Neuronal stem cell (in vitro differentiated cells): ENCODE measurements at regions not wholly inside any gene's neighbourhood (a gene's known extent, or its start where the extent isn't known, plus 50 kb on each side); places are given as distances from the start of the nearest gene placed in this dataset.

Experiments
- DNase-seq: peaks from one replicate; pipeline ENCODE4 v3.0.0-alpha.2; 2013; ENCODE audit warnings: low spot score
- H2AFZ ChIP-seq: one replicate; pipeline ENCODE4 v1.6.1; 2013; ENCODE audit warnings: mild to moderate bottlenecking, low read length, inconsistent platforms
- H2AK5ac ChIP-seq: 2 replicates; pipeline ENCODE4 v1.6.1; 2013; ENCODE audit warnings: low read depth, mild to moderate bottlenecking, inconsistent platforms, low read length, moderate library complexity, mixed read lengths
- H2BK120ac ChIP-seq: 2 replicates; pipeline ENCODE4 v1.6.1; 2013; ENCODE audit warnings: low read depth, mild to moderate bottlenecking, inconsistent platforms, low read length, moderate library complexity, mixed read lengths
- H2BK12ac ChIP-seq: one replicate; pipeline ENCODE4 v1.6.1; 2013; ENCODE audit warnings: low read length, inconsistent platforms
- H2BK15ac ChIP-seq: 2 replicates; pipeline ENCODE4 v1.6.1; 2013; ENCODE audit warnings: mild to moderate bottlenecking, low read length, inconsistent platforms, mixed read lengths
- H2BK5ac ChIP-seq: one replicate; pipeline ENCODE4 v1.6.1; 2013; ENCODE audit warnings: inconsistent platforms, mild to moderate bottlenecking, low read length, moderate library complexity
- H3K14ac ChIP-seq: one replicate; pipeline ENCODE4 v1.6.1; 2013; ENCODE audit warnings: low read length, inconsistent platforms
- H3K18ac ChIP-seq: 2 replicates; pipeline ENCODE4 v1.6.1; 2013; ENCODE audit warnings: low read length, inconsistent platforms
- H3K23ac ChIP-seq: 2 replicates; pipeline ENCODE4 v1.6.1; 2013; ENCODE audit warnings: low read depth, mild to moderate bottlenecking, mixed read lengths, low read length, inconsistent platforms; ENCODE audit not compliant: poor library complexity
- H3K27ac ChIP-seq: replicated peaks from 3 replicates; pipeline ENCODE4 v1.5.1; 2013; ENCODE audit warnings: low read length, inconsistent platforms
- H3K27me3 ChIP-seq, 3 experiments: 2 replicates each; pipeline ENCODE4 v1.6.1; 2013; ENCODE audit warnings: low read length in 3 of 3, mild to moderate bottlenecking in 2 of 3, inconsistent platforms in 1 of 3, low read depth in 1 of 3, mixed read lengths in 1 of 3, moderate library complexity in 1 of 3; ENCODE audit not compliant: control insufficient read depth in 3 of 3, insufficient read depth in 3 of 3
- H3K36me3 ChIP-seq, 2 donors: replicated peaks in 1 of 2; 2 replicates each; pipeline ENCODE4 v1.6.1; 2013; ENCODE audit warnings: low read length in 2 of 2; ENCODE audit not compliant: control insufficient read depth in 2 of 2, insufficient read depth in 2 of 2
- H3K4ac ChIP-seq: 2 replicates; pipeline ENCODE4 v1.6.1; 2013; ENCODE audit warnings: inconsistent platforms, mild to moderate bottlenecking, low read length, moderate library complexity
- H3K4me1 ChIP-seq, 2 donors: 1 replicate in 1 of 2; 2 replicates in 1 of 2; pipeline ENCODE4 v1.6.1; 2013; ENCODE audit warnings: low read length in 2 of 2, low read depth in 1 of 2; ENCODE audit not compliant: control insufficient read depth in 2 of 2, insufficient read depth in 1 of 2
- H3K4me2 ChIP-seq: one replicate; pipeline ENCODE4 v1.6.1; 2013; ENCODE audit warnings: mild to moderate bottlenecking, low read length, inconsistent platforms; ENCODE audit not compliant: insufficient read depth, poor library complexity, severe bottlenecking
- H3K4me3 ChIP-seq, 2 donors: 2 replicates each; pipeline ENCODE4 v1.5.1; 2013; ENCODE audit warnings: low read length in 2 of 2, mild to moderate bottlenecking in 2 of 2, inconsistent platforms in 1 of 2, moderate library complexity in 1 of 2
- H3K79me1 ChIP-seq: one replicate; pipeline ENCODE4 v1.6.1; 2013; ENCODE audit warnings: low read depth, mild to moderate bottlenecking, inconsistent platforms, low read length, moderate library complexity
- H3K9ac ChIP-seq: one replicate; pipeline ENCODE4 v1.6.1; 2013; ENCODE audit warnings: mild to moderate bottlenecking, low read depth, low read length, inconsistent platforms; ENCODE audit not compliant: poor library complexity
- H3K9me3 ChIP-seq, 2 donors: replicated peaks in 1 of 2; 2 replicates each; pipeline versions ENCODE3 to v1.6.1; 2013; ENCODE audit warnings: low read length in 2 of 2, mild to moderate bottlenecking in 2 of 2, inconsistent platforms in 1 of 2, low read depth in 1 of 2, mixed read lengths in 1 of 2, moderate library complexity in 1 of 2; ENCODE audit not compliant: control insufficient read depth in 2 of 2, insufficient read depth in 1 of 2
- H4K8ac ChIP-seq: one replicate; pipeline ENCODE4 v1.6.1; 2013; ENCODE audit warnings: low read depth, mild to moderate bottlenecking, inconsistent platforms, low read length, moderate library complexity
- H4K91ac ChIP-seq: one replicate; pipeline ENCODE4 v1.6.1; 2013; ENCODE audit warnings: low read length, low read depth, mild to moderate bottlenecking, inconsistent platforms; ENCODE audit not compliant: poor library complexity
- WGBS, 2 donors: extraction: QIAGEN DNeasy Blood & Tissue Kit; methylation state at CpG; one replicate each; pipeline ENCODE4 v1.1.7; 2013; ENCODE audit warnings: missing lambda C conversion rate in 2 of 2, mixed read lengths in 1 of 2; ENCODE audit not compliant: insufficient read length in 2 of 2, insufficient replicate concordance in 1 of 2; ENCODE audit errors: extremely low coverage in 2 of 2; 5-methylcytosine and 5-hydroxymethylcytosine counted together

- no peak overlapping the region for H3K27ac ChIP-seq
- H3K9ac ChIP-seq: no peak overlapping the region
- H2BK5ac ChIP-seq: no peak overlapping the region
- H3K79me1 ChIP-seq: no peaks in the 10 kb centered on the region
- no peak overlapping the region for H3K14ac ChIP-seq
- H3K4me3 ChIP-seq: no peak overlapping the region
- no CpG with 5 or more reads among the region's 11 CpGs for WGBS, 2 donors
- peak overlapping the region; percentile 51 for H2AK5ac ChIP-seq
- no peak overlapping the region for H4K8ac ChIP-seq
- no peak overlapping the region for H2AFZ ChIP-seq
- peak overlapping the region; percentile 75 for H3K18ac ChIP-seq
- H2BK12ac ChIP-seq: peak overlapping the region; percentile 33
- no peak overlapping the region for H2BK120ac ChIP-seq
- no peak for DNase-seq
- H3K27me3 ChIP-seq: peaks cover 0 to 19% (median 0%) of the 10 kb centered on the region in 3 experiments
- H3K9me3 ChIP-seq: peaks cover 0 to 3% of the 10 kb centered on the region in 2 donors
- no peak overlapping the region for H3K4me2 ChIP-seq
- peaks cover 20 to 43% of the 10 kb centered on the region in 2 donors for H3K4me1 ChIP-seq
- H4K91ac ChIP-seq: no peak overlapping the region
- peak overlapping the region; percentile 29 for H3K4ac ChIP-seq
- no peak overlapping the region for H3K23ac ChIP-seq
- no peaks in the 10 kb centered on the region for H3K36me3 ChIP-seq
- H2BK15ac ChIP-seq: peak overlapping the region; percentile 64
These were observed 139.8 kb upstream of the SDK2 start for GRCh38 chr17:73783945-73784603.

DNA sequence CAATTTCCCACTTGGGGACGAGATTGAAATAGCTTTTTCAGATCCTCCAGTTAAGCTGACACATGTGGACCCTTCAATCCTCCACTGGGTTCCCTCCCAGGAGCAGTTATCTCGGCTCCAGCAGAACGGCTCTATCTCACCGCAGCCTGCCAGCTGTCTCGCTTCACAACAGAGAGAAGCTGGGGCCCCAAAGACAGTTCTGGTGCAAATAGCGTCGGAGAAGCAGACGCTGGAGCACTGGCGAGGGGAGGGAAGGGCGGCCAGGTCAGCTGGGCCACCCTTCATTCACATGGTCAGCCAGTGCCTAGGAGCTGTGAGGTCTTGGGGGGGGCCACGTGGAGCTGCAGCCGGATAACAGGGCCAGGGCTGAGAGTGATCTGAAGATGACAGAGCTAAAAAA, 141.3 kb upstream of the SDK2 start:
- Histone ChIP-seq H2AFZ (no peak overlapping the region), H2AK5ac (peak overlapping the region; percentile 49), H2BK120ac (no peak overlapping the region), H3K4me1 (peaks cover 20 to 43% of the 10 kb centered on the region in 2 donors), H2BK12ac (peak overlapping the region; percentile 18), H3K23ac (no peak overlapping the region), H4K8ac (no peak overlapping the region), H2BK15ac (no peak overlapping the region), H3K27me3 (peaks cover 0 to 19% (median 0%) of the 10 kb centered on the region in 3 experiments), H3K79me1 (no peaks in the 10 kb centered on the region), H4K91ac (no peak overlapping the region), H2BK5ac (peak overlapping the region; percentile 45), H3K27ac (peak overlapping the region; percentile 98), H3K18ac (peak overlapping the region; percentile 80), H3K36me3 (no peaks in the 10 kb centered on the region), H3K9me3 (peaks cover 0 to 3% of the 10 kb centered on the region in 2 donors), H3K9ac (no peak overlapping the region), H3K4me3 (no peak overlapping the region), H3K4ac (peak overlapping the region; percentile 60), H3K4me2 (peak overlapping the region; percentile 37), H3K14ac (peak overlapping the region; percentile 25)
- no CpG with 5 or more reads among the region's 12 CpGs for WGBS, 2 donors
- DNase-seq: no peak

- peak overlapping the region; percentile 41 for H2BK15ac ChIP-seq
- H2BK12ac ChIP-seq: no peak overlapping the region
- H2AK5ac ChIP-seq: peak overlapping the region; percentile 85
- peak overlapping the region; percentile 98 for H3K27ac ChIP-seq
- H3K36me3 ChIP-seq: no peaks in the 10 kb centered on the region
- H3K4me2 ChIP-seq: peak overlapping the region; percentile 41
- H2AFZ ChIP-seq: peak overlapping the region; percentile 33
- H2BK5ac ChIP-seq: peak overlapping the region; percentile 62
- H3K4me3 ChIP-seq: no peak overlapping the region
- peaks cover 0 to 19% (median 0%) of the 10 kb centered on the region in 3 experiments for H3K27me3 ChIP-seq
- peak; percentile 71 for DNase-seq
- no peaks in the 10 kb centered on the region for H3K79me1 ChIP-seq
- H3K18ac ChIP-seq: peak overlapping the region; percentile 80
- no peak overlapping the region for H3K23ac ChIP-seq
- no peak overlapping the region for H3K9ac ChIP-seq
- H3K14ac ChIP-seq: no peak overlapping the region
- H4K8ac ChIP-seq: no peak overlapping the region
- no peak overlapping the region for H2BK120ac ChIP-seq
- peaks cover 20 to 43% of the 10 kb centered on the region in 2 donors for H3K4me1 ChIP-seq
- no CpG with 5 or more reads among the region's 17 CpGs for WGBS, 2 donors
- peaks cover 0 to 3% of the 10 kb centered on the region in 2 donors for H3K9me3 ChIP-seq
- H3K4ac ChIP-seq: no peak overlapping the region
- H4K91ac ChIP-seq: no peak overlapping the region
These were observed 141.9 kb upstream of the SDK2 start for GRCh38 chr17:73785958-73786743.
